GM12875 (cell line): ENCODE measurements at regions not wholly inside any gene's neighbourhood (a gene's known extent, or its start where the extent isn't known, plus 50 kb on each side); places are given as distances from the start of the nearest gene placed in this dataset.

Experiments used
- H3K4me3 ChIP-seq: one replicate; pipeline ENCODE4 v1.5.1; 2011; ENCODE audit warnings: low read depth, low read length, control low read depth
- CTCF ChIP-seq: IDR thresholded peaks from 2 replicates; pipeline ENCODE4 v1.5.1; 2011; ENCODE audit warnings: low read depth, mild to moderate bottlenecking, control low read depth, inconsistent platforms, low read length, moderate library complexity, borderline replicate concordance; ENCODE audit not compliant: insufficient read depth

GRCh38 chr3:30248423-30248822 is 358.0 kb upstream of the TGFBR2 start:
- no peak for TF ChIP-seq CTCF
- no peak overlapping the region for H3K4me3 ChIP-seq

GRCh38 chr3:30252474-30252873 is 353.9 kb upstream of the TGFBR2 start:
- no peak for TF ChIP-seq CTCF
- H3K4me3 ChIP-seq: no peak overlapping the region

GRCh38 chr3:30253832-30254231 is 352.6 kb upstream of the TGFBR2 start:
- TF ChIP-seq CTCF: no peak
- H3K4me3 ChIP-seq: no peak overlapping the region

- TF ChIP-seq CTCF: no peak
- no peak overlapping the region for H3K4me3 ChIP-seq
Observed at GRCh38 chr3:30256474-30256873, 349.9 kb upstream of the TGFBR2 start.

- TF ChIP-seq CTCF: no peak
- H3K4me3 ChIP-seq: no peak overlapping the region
Observed at GRCh38 chr3:30258426-30259392, 347.7 kb upstream of the TGFBR2 start.

- H3K4me3 ChIP-seq: no peak overlapping the region
- no peak for TF ChIP-seq CTCF
Observed at GRCh38 chr3:30259730-30260129, 346.7 kb upstream of the TGFBR2 start.

GRCh38 chr3:30260762-30261161 is 345.6 kb upstream of the TGFBR2 start:
- no peak for TF ChIP-seq CTCF
- H3K4me3 ChIP-seq: no peak overlapping the region
